OCI-LY1 (cell line): ENCODE measurements at regions not wholly inside any gene's neighbourhood (a gene's known extent, or its start where the extent isn't known, plus 50 kb on each side); places are given as distances from the start of the nearest gene placed in this dataset.
"Not testable (repeated sequence)": the region's sequence is repeated elsewhere in the genome, so short reads cannot be mapped to it uniquely, and the experiment has no call there.

Source experiments
- H2AFZ ChIP-seq: fragments of 200-600 bp; sonication (generic), shearing (Covaris generic); 2 replicates; pipeline ENCODE4 v1.6.0; 2014; ENCODE audit warnings: antibody characterized with exemption, mild to moderate bottlenecking, low read length
- H3F3A ChIP-seq: fragments of 200-600 bp; sonication (generic), shearing (Covaris generic); 2 replicates; pipeline ENCODE4 v1.6.0; 2014; ENCODE audit warnings: mild to moderate bottlenecking, antibody characterized with exemption, low read length, moderate library complexity; ENCODE audit not compliant: insufficient read depth
- H3K27ac ChIP-seq: fragments of 200-600 bp; sonication (generic); 2 replicates; pipeline ENCODE4 v1.5.1; 2014; ENCODE audit warnings: low read length, mixed run types, mild to moderate bottlenecking, low read depth; ENCODE audit not compliant: poor library complexity, severe bottlenecking
- H3K27me3 ChIP-seq: fragments of 200-600 bp; sonication (generic); 2 replicates; pipeline ENCODE4 v1.6.0; 2014; ENCODE audit warnings: antibody characterized with exemption, mild to moderate bottlenecking, low read length, moderate library complexity; ENCODE audit not compliant: insufficient read depth
- H3K36me3 ChIP-seq: fragments of 200-600 bp; sonication (generic); 2 replicates; pipeline ENCODE4 v1.6.1; 2014; ENCODE audit warnings: mild to moderate bottlenecking, antibody characterized with exemption, low read length, moderate library complexity, mixed read lengths; ENCODE audit not compliant: insufficient read depth
- H3K4me1 ChIP-seq: fragments of 200-600 bp; sonication (generic); 2 replicates; pipeline ENCODE4 v1.5.1; 2014; ENCODE audit warnings: mild to moderate bottlenecking, low read length, moderate library complexity; ENCODE audit not compliant: insufficient read depth, severe bottlenecking
- H3K4me2 ChIP-seq: fragments of 200-600 bp; sonication (generic), shearing (Covaris generic); 2 replicates; pipeline ENCODE4 v1.6.1; 2014; ENCODE audit warnings: low read length
- H3K4me3 ChIP-seq: fragments of 200-600 bp; sonication (generic); 2 replicates; pipeline ENCODE4 v1.5.1; 2014; ENCODE audit warnings: low read length, low read depth, mild to moderate bottlenecking, mixed read lengths; ENCODE audit not compliant: poor library complexity, severe bottlenecking
- H3K79me2 ChIP-seq: fragments of 200-600 bp; shearing (Covaris generic); 2 replicates; pipeline ENCODE4 v1.6.1; 2016; ENCODE audit warnings: mixed run types, low read length, mixed read lengths; ENCODE audit not compliant: insufficient read depth
- H3K9ac ChIP-seq: fragments of 200-600 bp; sonication (generic), shearing (Covaris generic); 2 replicates; pipeline ENCODE4 v1.6.1; 2014; ENCODE audit warnings: mild to moderate bottlenecking, low read length, mixed read lengths
- H3K9me2 ChIP-seq: fragments of 200-600 bp; sonication (generic), shearing (Covaris generic); 2 replicates; pipeline ENCODE4 v1.6.1; 2014; ENCODE audit warnings: low read depth, mild to moderate bottlenecking, low read length, mixed read lengths
- H3K9me3 ChIP-seq: fragments of 200-600 bp; shearing (Covaris generic); 2 replicates; pipeline ENCODE4 v1.6.1; 2014; ENCODE audit warnings: low read length, mixed read lengths
- H4K20me1 ChIP-seq: fragments of 200-600 bp; sonication (generic), shearing (Covaris generic); 2 replicates; pipeline ENCODE4 v1.6.0; 2016; ENCODE audit warnings: mild to moderate bottlenecking, low read length; ENCODE audit not compliant: insufficient read depth
- EZH2 ChIP-seq: fragments of 200-600 bp; sonication (generic), shearing (Covaris generic); IDR thresholded peaks from 2 replicates; pipeline ENCODE4 v1.8.0; 2017; ENCODE audit warnings: borderline replicate concordance, mixed run types, mild to moderate bottlenecking, antibody characterized with exemption, low read length, moderate library complexity, mixed read lengths
- TF ChIP-seq, protein P1 (sequence below): fragments of 200-600 bp; sonication (generic), shearing (Covaris generic); IDR thresholded peaks from 2 replicates; pipeline ENCODE4 v1.5.1; 2017; ENCODE audit warnings: mild to moderate bottlenecking, antibody characterized with exemption, low read length, moderate library complexity, mixed read lengths

- no peak overlapping the region for H3K9ac ChIP-seq
- H3F3A ChIP-seq: no peaks in the 10 kb centered on the region
- H3K4me3 ChIP-seq: no peak overlapping the region
Measured at GRCh38 chr15:81645470-81645869, 271.5 kb upstream of the TMC3 start.

GRCh38 chr15:81643771-81644170 is 269.8 kb upstream of the TMC3 start:
- H3K4me3 ChIP-seq: no peak overlapping the region
- H3K4me1 ChIP-seq: no peaks in the 10 kb centered on the region
- H3K9ac ChIP-seq: no peak overlapping the region
- no peak overlapping the region for H2AFZ ChIP-seq
- no peaks in the 10 kb centered on the region for H3K9me2 ChIP-seq
- H3K79me2 ChIP-seq: no peaks in the 10 kb centered on the region
- H3K27ac ChIP-seq: no peak overlapping the region
- H3K36me3 ChIP-seq: no peaks in the 10 kb centered on the region
- no peak overlapping the region for H3K4me2 ChIP-seq
- TF ChIP-seq, protein P1, sequence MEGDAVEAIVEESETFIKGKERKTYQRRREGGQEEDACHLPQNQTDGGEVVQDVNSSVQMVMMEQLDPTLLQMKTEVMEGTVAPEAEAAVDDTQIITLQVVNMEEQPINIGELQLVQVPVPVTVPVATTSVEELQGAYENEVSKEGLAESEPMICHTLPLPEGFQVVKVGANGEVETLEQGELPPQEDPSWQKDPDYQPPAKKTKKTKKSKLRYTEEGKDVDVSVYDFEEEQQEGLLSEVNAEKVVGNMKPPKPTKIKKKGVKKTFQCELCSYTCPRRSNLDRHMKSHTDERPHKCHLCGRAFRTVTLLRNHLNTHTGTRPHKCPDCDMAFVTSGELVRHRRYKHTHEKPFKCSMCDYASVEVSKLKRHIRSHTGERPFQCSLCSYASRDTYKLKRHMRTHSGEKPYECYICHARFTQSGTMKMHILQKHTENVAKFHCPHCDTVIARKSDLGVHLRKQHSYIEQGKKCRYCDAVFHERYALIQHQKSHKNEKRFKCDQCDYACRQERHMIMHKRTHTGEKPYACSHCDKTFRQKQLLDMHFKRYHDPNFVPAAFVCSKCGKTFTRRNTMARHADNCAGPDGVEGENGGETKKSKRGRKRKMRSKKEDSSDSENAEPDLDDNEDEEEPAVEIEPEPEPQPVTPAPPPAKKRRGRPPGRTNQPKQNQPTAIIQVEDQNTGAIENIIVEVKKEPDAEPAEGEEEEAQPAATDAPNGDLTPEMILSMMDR: no peak
- TF ChIP-seq EZH2: no peak
- no peaks in the 10 kb centered on the region; the same call in 1 of the 2 replicates for H3K27me3 ChIP-seq
- H4K20me1 ChIP-seq: no peaks in the 10 kb centered on the region
- no peaks in the 10 kb centered on the region for H3K9me3 ChIP-seq
- H3F3A ChIP-seq: no peaks in the 10 kb centered on the region

More at GRCh38 chr15:81645470-81645869, 271.5 kb upstream of the TMC3 start:
- Histone ChIP-seq H3K36me3 (no peaks in the 10 kb centered on the region), H3K79me2 (no peaks in the 10 kb centered on the region), H3K4me1 (no peaks in the 10 kb centered on the region), H4K20me1 (no peaks in the 10 kb centered on the region), H2AFZ (no peak overlapping the region), H3K27ac (no peak overlapping the region), H3K4me2 (no peak overlapping the region), H3K9me3 (no peaks in the 10 kb centered on the region), H3K27me3 (no peaks in the 10 kb centered on the region), H3K9me2 (no peaks in the 10 kb centered on the region)
- TF ChIP-seq, protein P1: no peak

GRCh38 chr15:81642451-81642990 is 268.5 kb upstream of the TMC3 start:
- no peak overlapping the region for H3K4me3 ChIP-seq
- no peak overlapping the region for H3K27ac ChIP-seq
- H3F3A ChIP-seq: no peaks in the 10 kb centered on the region
- no peaks in the 10 kb centered on the region for H3K9me3 ChIP-seq
- no peaks in the 10 kb centered on the region for H3K4me1 ChIP-seq
- no peaks in the 10 kb centered on the region for H3K9me2 ChIP-seq
- no peak for TF ChIP-seq EZH2
- TF ChIP-seq, protein P1: no peak
- no peak overlapping the region for H2AFZ ChIP-seq
- H3K79me2 ChIP-seq: no peaks in the 10 kb centered on the region
- no peaks in the 10 kb centered on the region for H4K20me1 ChIP-seq
- H3K36me3 ChIP-seq: no peaks in the 10 kb centered on the region
- H3K27me3 ChIP-seq: no peaks in the 10 kb centered on the region; the same call in 1 of the 2 replicates
- H3K4me2 ChIP-seq: no peak overlapping the region
- H3K9ac ChIP-seq: no peak overlapping the region

DNA sequence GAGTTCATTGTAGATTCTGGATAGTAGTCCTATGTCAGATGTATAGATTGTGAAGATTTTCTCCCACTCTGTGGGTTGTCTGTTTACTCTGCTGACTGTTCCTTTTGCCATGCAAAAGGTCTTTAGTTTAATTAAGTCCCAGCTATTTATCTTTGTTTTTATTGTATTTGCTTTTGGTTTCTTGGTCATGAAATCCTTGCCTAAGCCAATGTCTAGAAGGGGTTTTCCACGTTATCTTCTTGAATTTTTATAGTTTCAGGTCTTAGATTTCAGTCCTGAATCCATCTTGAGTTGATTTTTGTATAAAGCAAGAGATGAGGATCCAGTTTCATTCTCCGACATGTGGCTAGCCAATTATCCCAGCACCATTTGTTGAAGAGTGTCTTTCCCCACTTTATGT is 262.1 kb upstream of the TMC3 start:
- not testable (repeated sequence) for H3F3A ChIP-seq, H3K4me1 ChIP-seq, H3K27me3 ChIP-seq, H3K9me3 ChIP-seq, H4K20me1 ChIP-seq, H3K27ac ChIP-seq, H3K9ac ChIP-seq, H3K4me2 ChIP-seq, H3K36me3 ChIP-seq, H3K79me2 ChIP-seq, H3K4me3 ChIP-seq, H2AFZ ChIP-seq, H3K9me2 ChIP-seq
